HepG2 (cell line): ENCODE measurements at regions not wholly inside any gene's neighbourhood (a gene's known extent, or its start where the extent isn't known, plus 50 kb on each side); places are given as distances from the start of the nearest gene placed in this dataset.

ENCODE experiments used
- ATAC-seq: fragments of 200-7000 bp; cut with Tn5 transposase; 3 replicates; pipeline ENCODE4 v1.9.1; 2020; ENCODE audit warnings: mild to moderate bottlenecking, moderate library complexity
- BruUV-seq: library from RNA; stranded (reverse); fragments of 400-500 nt; replicated peaks from 2 replicates; lab custom pipeline; 2021; lab: Mats Ljungman, UMichigan
- CTCF ChIA-PET: fragments of 300-600 bp; formaldehyde crosslinking; extraction: SDS; loops from one replicate; lab custom pipeline; 2021; ENCODE audit warnings: low total read pairs, inconsistent platforms, low intra/inter-chr PET ratio; lab: Yijun Ruan, JAX
- POLR2A ChIA-PET: fragments of 350-600 bp; sonication (Branson Sonifier 250); formaldehyde crosslinking; loops from one replicate; lab custom pipeline; 2020; ENCODE audit warnings: antibody characterized with exemption, inconsistent platforms; lab: Yijun Ruan, JAX
- DNase-seq: peaks from one replicate; pipeline ENCODE4 v3.0.0-alpha.2; 2015; ENCODE audit warnings: low spot score
- FAIRE-seq: peaks from 3 replicates; lab custom pipeline; 2011; peaks lifted over from hg19 to GRCh38; lab: Jason Lieb, UNC
- H2AFZ ChIP-seq: one replicate; pipeline ENCODE4 v1.6.1; 2011; ENCODE audit warnings: low read length, inconsistent platforms
- H3K27ac ChIP-seq: fragments of 300-600 bp; 3 replicates; pipeline ENCODE4 v1.8.0; 2011; ENCODE audit warnings: mixed run types, mild to moderate bottlenecking, mixed read lengths, low read length, inconsistent platforms; ENCODE audit not compliant: insufficient read depth; ENCODE audit errors: extremely low read length
- H3K27me3 ChIP-seq, 2 experiments: fragments of 200-600 bp in 1 of 2; 2 replicates in 1 of 2; 3 replicates in 1 of 2; pipeline versions ENCODE4 v1.6.0 to v1.8.0; 2011; ENCODE audit warnings: low read length in 2 of 2, mild to moderate bottlenecking in 2 of 2, moderate library complexity in 2 of 2, inconsistent platforms in 1 of 2; ENCODE audit not compliant: insufficient read depth in 2 of 2, control insufficient read depth in 1 of 2
- H3K36me3 ChIP-seq, 2 experiments: fragments of 200-600 bp in 1 of 2; replicated peaks in 1 of 2; 2 replicates in 1 of 2; 3 replicates in 1 of 2; pipeline versions ENCODE4 v1.5.1 to v1.8.0; 2011; ENCODE audit warnings: low read length in 2 of 2, inconsistent platforms in 1 of 2; ENCODE audit not compliant: insufficient read depth in 2 of 2, control insufficient read depth in 1 of 2
- H3K4me1 ChIP-seq: 2 replicates; pipeline ENCODE4 v1.5.1; 2012; ENCODE audit warnings: low read length, inconsistent platforms; ENCODE audit not compliant: insufficient read depth
- H3K4me2 ChIP-seq: 2 replicates; pipeline ENCODE4 v1.6.0; 2011; ENCODE audit warnings: low read depth, low read length, inconsistent platforms
- H3K4me3 ChIP-seq, 3 experiments: fragments of 200-600 bp in 1 of 3; sonication (generic), shearing (Covaris generic) in 1 of 3; replicated peaks in 1 of 3; 2 replicates each; pipeline ENCODE4 v1.5.1; 2011 to 2016; ENCODE audit warnings: low read length in 3 of 3, inconsistent platforms in 2 of 3, low read depth in 2 of 3, mild to moderate bottlenecking in 2 of 3, control low read depth in 1 of 3, mixed read lengths in 1 of 3; ENCODE audit not compliant: insufficient read depth in 1 of 3
- H3K79me2 ChIP-seq: one replicate; pipeline ENCODE4 v1.6.1; 2011; ENCODE audit warnings: low read length, inconsistent platforms; ENCODE audit not compliant: insufficient read depth
- H3K9ac ChIP-seq: 2 replicates; pipeline ENCODE4 v1.6.0; 2011; ENCODE audit warnings: mild to moderate bottlenecking, low read depth, low read length, inconsistent platforms; ENCODE audit not compliant: insufficient read depth
- H3K9me3 ChIP-seq: 2 replicates; pipeline ENCODE4 v1.5.1; 2012; ENCODE audit warnings: mild to moderate bottlenecking, low read length
- H4K20me1 ChIP-seq: 2 replicates; pipeline ENCODE4 v1.6.0; 2011; ENCODE audit warnings: inconsistent platforms, mild to moderate bottlenecking, low read length, moderate library complexity; ENCODE audit not compliant: insufficient read depth
- ADNP ChIP-seq: sonication (generic); formaldehyde crosslinking; IDR thresholded peaks from 2 replicates; pipeline ENCODE4 v1.4.0; 2020; ENCODE audit warnings: missing genetic modification reagents
- FOXA3 ChIP-seq: IDR thresholded peaks from 2 replicates; pipeline ENCODE4 v1.6.1; 2016; ENCODE audit warnings: missing genetic modification reagents, missing compliant biosample characterization
- KDM4B ChIP-seq: sonication (generic); formaldehyde crosslinking; IDR thresholded peaks from 2 replicates; pipeline ENCODE4 v1.4.0; 2020; ENCODE audit warnings: missing genetic modification reagents
- MLLT10 ChIP-seq: sonication (generic); formaldehyde crosslinking; IDR thresholded peaks from 2 replicates; pipeline ENCODE4 v1.4.0; 2020; ENCODE audit warnings: missing genetic modification reagents
- POLR2AphosphoS5 ChIP-seq: IDR thresholded peaks from 2 replicates; pipeline ENCODE4 v1.6.1; 2012; ENCODE audit warnings: low read depth, low read length
- REL ChIP-seq: sonication (generic); formaldehyde crosslinking; conservative IDR thresholded peaks from 2 replicates; pipeline ENCODE4 v1.8.0; 2022; ENCODE audit warnings: mild to moderate bottlenecking, missing genetic modification reagents, moderate library complexity
- TBX3 ChIP-seq: fragments of 450-650 bp; IDR thresholded peaks from 2 replicates; pipeline ENCODE4 v1.6.1; 2017; ENCODE audit warnings: antibody characterized with exemption, mild to moderate bottlenecking, inconsistent platforms, borderline replicate concordance
- YEATS4 ChIP-seq: sonication (generic); formaldehyde crosslinking; IDR thresholded peaks from 2 replicates; pipeline ENCODE4 v1.4.0; 2020; ENCODE audit warnings: missing genetic modification reagents, borderline replicate concordance
- ZNF264 ChIP-seq: sonication (generic); formaldehyde crosslinking; IDR thresholded peaks from 2 replicates; pipeline ENCODE4 v1.4.0; 2020; ENCODE audit warnings: missing genetic modification reagents
- ZNF510 ChIP-seq: sonication (generic); formaldehyde crosslinking; IDR thresholded peaks from 2 replicates; pipeline ENCODE4 v1.4.0; 2020; ENCODE audit warnings: low read depth, mild to moderate bottlenecking, missing genetic modification reagents
- ZNF605 ChIP-seq: sonication (generic); formaldehyde crosslinking; IDR thresholded peaks from 2 replicates; pipeline ENCODE4 v1.8.0; 2022; ENCODE audit warnings: mild to moderate bottlenecking, missing genetic modification reagents
- ZNF737 ChIP-seq: sonication (generic); formaldehyde crosslinking; IDR thresholded peaks from 2 replicates; pipeline ENCODE4 v1.5.0; 2020; ENCODE audit warnings: missing genetic modification reagents, mild to moderate bottlenecking, borderline replicate concordance
- WGBS: methylation state at CpG from one replicate; pipeline ENCODE4 v1.1.6; 2017; ENCODE audit warnings: low lambda C conversion rate; 5-methylcytosine and 5-hydroxymethylcytosine counted together
- in situ Hi-C: cut with HindIII; loops from 2 replicates; pipeline ENCODE4 v1.10.0; 2017; ENCODE audit warnings: low pct_unique_long_range_greater_than_20kb; ENCODE audit not compliant: extremely low pct_ligation_motif_present
- intact Hi-C: fragments of 100-400 bp; cut with micrococcal nuclease; formaldehyde crosslinking; loops from one replicate; pipeline ENCODE4 v1.10.0; 2022; ENCODE audit not compliant: unreplicated experiment
- TF ChIP-seq, protein P1 (sequence below): sonication (generic); formaldehyde crosslinking; IDR thresholded peaks from 2 replicates; pipeline ENCODE4 v1.5.0; 2020; ENCODE audit warnings: mild to moderate bottlenecking, missing genetic modification reagents

DNA sequence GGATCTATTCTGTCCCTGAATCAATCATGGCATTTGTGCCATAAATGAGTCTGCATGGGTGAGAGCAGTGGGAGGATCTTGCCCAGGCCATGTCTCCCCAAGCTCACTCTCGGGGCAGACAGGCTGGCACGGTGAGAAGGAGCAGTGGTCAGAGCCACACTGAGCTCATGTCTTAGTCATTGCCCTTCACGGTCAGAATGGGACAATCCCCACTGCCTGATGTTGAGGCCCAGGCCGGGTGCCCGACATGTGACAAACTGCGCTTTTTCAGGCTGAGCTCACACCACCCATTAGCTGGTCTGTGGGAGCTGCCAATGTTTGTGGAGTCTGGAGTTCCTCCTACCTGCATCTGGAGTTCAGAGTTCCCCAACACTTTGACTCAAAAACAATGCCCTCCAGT lies 481.9 kb downstream of the COG6 start (continued):
- TF ChIP-seq ZNF737 (CRISPR knock-in tag) (no peak), ZNF510 (CRISPR knock-in tag) (no peak), ADNP (CRISPR knock-in tag) (no peak), KDM4B (no peak), TBX3 (no peak)

DNA sequence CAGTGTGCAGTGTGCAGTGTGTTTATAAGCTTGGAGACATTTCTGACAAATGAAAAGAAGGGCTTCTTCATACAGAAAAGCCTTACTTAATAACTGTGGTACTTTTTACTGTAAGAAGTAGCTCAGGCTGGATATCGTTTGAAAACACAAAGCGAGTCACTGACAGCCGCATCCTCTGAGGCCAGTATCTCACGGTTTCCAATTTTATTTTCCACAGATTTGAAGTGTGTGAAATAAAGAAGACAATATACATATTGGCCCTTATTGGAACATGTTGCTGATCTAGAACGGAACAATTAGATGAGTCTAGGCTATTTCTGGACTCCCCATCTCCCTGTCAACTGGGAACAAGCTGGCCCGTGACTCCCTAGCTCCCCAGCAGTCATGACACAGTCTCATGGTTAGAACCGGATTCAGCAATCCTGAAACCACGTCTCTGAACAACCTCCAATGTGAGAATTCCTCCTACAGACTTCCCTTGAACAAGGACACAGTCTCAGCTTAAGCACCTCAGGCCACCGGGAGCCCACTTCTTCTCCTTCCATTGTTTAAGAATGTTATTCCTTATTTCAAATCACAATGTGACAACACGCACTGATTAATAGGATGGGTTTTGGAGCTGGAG lies 484.5 kb downstream of the COG6 start:
- peaks cover 9% of the 10 kb centered on the region; the same call in 1 of the 2 replicates for H3K4me1 ChIP-seq
- intact Hi-C loops (no loop called here), in situ Hi-C loops (no loop called here)
- H4K20me1 ChIP-seq = no peaks in the 10 kb centered on the region
- no peaks in the 10 kb centered on the region for H3K79me2 ChIP-seq
- H3K4me2 ChIP-seq = no peak overlapping the region
- no peaks in the 10 kb centered on the region for H3K36me3 ChIP-seq
- FAIRE-seq = no peak
- 28% methylated on average over 8 of the region's 10 CpGs for WGBS
- no peak overlapping the region for H3K4me3 ChIP-seq
- H3K9me3 ChIP-seq = no peaks in the 10 kb centered on the region
- peaks cover 0 to 19% of the 10 kb centered on the region in 2 experiments; a peak in 3 of 5 replicates for H3K27me3 ChIP-seq
- no peak for ATAC-seq
- H3K27ac ChIP-seq = no peak overlapping the region
- ChIA-PET CTCF (no interaction called here), POLR2A (no interaction called here)
- H2AFZ ChIP-seq = no peak overlapping the region
- no peak overlapping the region for H3K9ac ChIP-seq
- BruUV-seq = no TSS peak
- DNase-seq = no peak
- TF ChIP-seq MLLT10 (CRISPR knock-in tag) = no peak
- TF ChIP-seq, protein P1, sequence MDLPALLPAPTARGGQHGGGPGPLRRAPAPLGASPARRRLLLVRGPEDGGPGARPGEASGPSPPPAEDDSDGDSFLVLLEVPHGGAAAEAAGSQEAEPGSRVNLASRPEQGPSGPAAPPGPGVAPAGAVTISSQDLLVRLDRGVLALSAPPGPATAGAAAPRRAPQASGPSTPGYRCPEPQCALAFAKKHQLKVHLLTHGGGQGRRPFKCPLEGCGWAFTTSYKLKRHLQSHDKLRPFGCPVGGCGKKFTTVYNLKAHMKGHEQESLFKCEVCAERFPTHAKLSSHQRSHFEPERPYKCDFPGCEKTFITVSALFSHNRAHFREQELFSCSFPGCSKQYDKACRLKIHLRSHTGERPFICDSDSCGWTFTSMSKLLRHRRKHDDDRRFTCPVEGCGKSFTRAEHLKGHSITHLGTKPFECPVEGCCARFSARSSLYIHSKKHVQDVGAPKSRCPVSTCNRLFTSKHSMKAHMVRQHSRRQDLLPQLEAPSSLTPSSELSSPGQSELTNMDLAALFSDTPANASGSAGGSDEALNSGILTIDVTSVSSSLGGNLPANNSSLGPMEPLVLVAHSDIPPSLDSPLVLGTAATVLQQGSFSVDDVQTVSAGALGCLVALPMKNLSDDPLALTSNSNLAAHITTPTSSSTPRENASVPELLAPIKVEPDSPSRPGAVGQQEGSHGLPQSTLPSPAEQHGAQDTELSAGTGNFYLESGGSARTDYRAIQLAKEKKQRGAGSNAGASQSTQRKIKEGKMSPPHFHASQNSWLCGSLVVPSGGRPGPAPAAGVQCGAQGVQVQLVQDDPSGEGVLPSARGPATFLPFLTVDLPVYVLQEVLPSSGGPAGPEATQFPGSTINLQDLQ (CRISPR knock-in tag) = no peak
- no peak for TF ChIP-seq POLR2AphosphoS5
- TF ChIP-seq ZNF264 = no peak
- no peak for TF ChIP-seq FOXA3 (CRISPR knock-in tag)
- no peak for TF ChIP-seq ZNF605 (CRISPR knock-in tag)
- no peak for TF ChIP-seq YEATS4 (CRISPR knock-in tag)
- TF ChIP-seq REL (CRISPR knock-in tag) = no peak
